GM21737 (cell line): ENCODE measurements at regions not wholly inside any gene's neighbourhood (a gene's known extent, or its start where the extent isn't known, plus 50 kb on each side); places are given as distances from the start of the nearest gene placed in this dataset.

Experiments
- ATAC-seq: cut with Tn5 transposase; IDR thresholded peaks from one replicate; pipeline ENCODE4 v1.9.1; 2021; ENCODE audit warnings: mild to moderate bottlenecking, moderate library complexity; ENCODE audit not compliant: unreplicated experiment

- no peak for ATAC-seq
Observed at GRCh38 chr3:162103808-162104207, 607.2 kb downstream of the OTOL1 start.

GRCh38 chr3:162111861-162112260 is 615.3 kb downstream of the OTOL1 start:
- no peak for ATAC-seq

GRCh38 chr3:162112719-162113118 is 616.1 kb downstream of the OTOL1 start:
- no peak for ATAC-seq

- no peak for ATAC-seq
Observed at GRCh38 chr3:162117961-162118360, 621.4 kb downstream of the OTOL1 start.

GRCh38 chr3:162119651-162120050 is 623.0 kb downstream of the OTOL1 start:
- ATAC-seq, result no peak

GRCh38 chr3:162122405-162122804 is 625.8 kb downstream of the OTOL1 start:
- ATAC-seq, result no peak

- no peak for ATAC-seq
Observed at GRCh38 chr3:162125790-162126189, 629.2 kb downstream of the OTOL1 start.

GRCh38 chr3:162130582-162130981 is 634.0 kb downstream of the OTOL1 start:
- ATAC-seq, result no peak

- no peak for ATAC-seq
Observed at GRCh38 chr3:162132981-162133380, 636.4 kb downstream of the OTOL1 start.

- ATAC-seq, result no peak
Observed at GRCh38 chr3:162134571-162134970, 638.0 kb downstream of the OTOL1 start.

GRCh38 chr3:162136136-162136535 is 639.5 kb downstream of the OTOL1 start:
- ATAC-seq, result no peak

- no peak for ATAC-seq
Observed at GRCh38 chr3:162138509-162138908, 641.9 kb downstream of the OTOL1 start.

- no peak for ATAC-seq
Observed at GRCh38 chr3:162139841-162140240, 643.2 kb downstream of the OTOL1 start.

- no peak for ATAC-seq
Observed at GRCh38 chr3:162141272-162141791, 644.7 kb downstream of the OTOL1 start.

- ATAC-seq, result no peak
Observed at GRCh38 chr3:162142511-162142910, 645.9 kb downstream of the OTOL1 start.

- no peak for ATAC-seq
Observed at GRCh38 chr3:162143180-162143579, 646.6 kb downstream of the OTOL1 start.

GRCh38 chr3:162147996-162148395 is 651.4 kb downstream of the OTOL1 start:
- no peak for ATAC-seq

- no peak for ATAC-seq
Observed at GRCh38 chr3:162150790-162151189, 654.2 kb downstream of the OTOL1 start.

- ATAC-seq, result no peak
Observed at GRCh38 chr3:162152636-162153035, 656.0 kb downstream of the OTOL1 start.

- ATAC-seq, result no peak
Observed at GRCh38 chr3:162161595-162161994, 665.0 kb downstream of the OTOL1 start.

- ATAC-seq, result no peak
Observed at GRCh38 chr3:162165346-162165745, 668.7 kb downstream of the OTOL1 start.

GRCh38 chr3:162166543-162166942 is 669.9 kb downstream of the OTOL1 start:
- ATAC-seq, result no peak

- no peak for ATAC-seq
Observed at GRCh38 chr3:162168715-162169114, 672.1 kb downstream of the OTOL1 start.

GRCh38 chr3:162170581-162170980 is 674.0 kb downstream of the OTOL1 start:
- ATAC-seq, result no peak
